ENCODE measurements at regions not wholly inside any gene's neighbourhood (a gene's known extent, or its start where the extent isn't known, plus 50 kb on each side); places are given as distances from the start of the nearest gene placed in this dataset.

DNA sequence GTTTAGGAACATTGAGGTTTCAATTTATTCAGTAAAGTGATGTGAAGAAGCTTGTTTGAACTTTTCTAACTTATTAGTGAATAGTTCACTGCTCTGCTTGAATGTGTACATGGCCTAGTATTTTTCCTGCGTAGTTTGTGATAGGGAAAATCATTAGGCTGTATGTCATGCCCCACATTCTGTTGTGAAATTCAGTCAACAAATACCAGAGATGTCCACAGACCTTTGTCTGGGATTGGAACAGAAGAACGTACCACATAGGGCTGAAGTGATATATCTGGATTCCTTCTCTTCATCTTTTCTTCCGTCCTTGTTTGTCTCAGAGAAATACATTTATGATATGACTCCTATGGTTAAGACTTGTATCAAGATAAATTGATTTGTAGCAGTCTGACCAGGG, 88.8 kb upstream of the PLS3 start:
- TF ChIP-seq FOXK2 (IDR thresholded peaks at IDR 0.05) (no peak), SP1 (IDR thresholded peaks at IDR 0.05) (no peak), FOXA1 (IDR thresholded peaks at IDR 0.05) (no peak), CTBP1 (IDR thresholded peaks at IDR 0.05; ENCODE audit: borderline replicate concordance) (no peak), HDGF (IDR thresholded peaks at IDR 0.05; ENCODE audit: borderline replicate concordance) (no peak), FOXM1 (IDR thresholded peaks at IDR 0.05; ENCODE audit: borderline replicate concordance) (no peak), BHLHE40 (IDR thresholded peaks at IDR 0.05; ENCODE audit: borderline replicate concordance) (no peak)
